Activated CD4-positive, alpha-beta T cell treated with anti-CD3 and anti-CD28 coated beads for 1 hour (primary cell): ENCODE measurements at regions not wholly inside any gene's neighbourhood (a gene's known extent, or its start where the extent isn't known, plus 50 kb on each side); places are given as distances from the start of the nearest gene placed in this dataset.
"Not testable (repeated sequence)": the region's sequence is repeated elsewhere in the genome, so short reads cannot be mapped to it uniquely, and the experiment has no call there.

Experiments used
- DNase-seq: peaks from one replicate; pipeline ENCODE4 v3.0.0-alpha.2; 2020

- no peak for DNase-seq
These were observed 328.0 kb downstream of the NAF1 start for GRCh38 chr4:162838671-162839070.

- DNase-seq: no peak
These were observed 329.0 kb downstream of the NAF1 start for GRCh38 chr4:162837679-162838078.

- no peak for DNase-seq
These were observed 329.4 kb downstream of the NAF1 start for GRCh38 chr4:162837241-162837640.

- no peak for DNase-seq
These were observed 329.9 kb downstream of the NAF1 start for GRCh38 chr4:162836773-162837172.

GRCh38 chr4:162836258-162836657 is 330.4 kb downstream of the NAF1 start:
- DNase-seq: not testable (repeated sequence)

GRCh38 chr4:162830899-162831298 is 335.8 kb downstream of the NAF1 start:
- DNase-seq: no peak

GRCh38 chr4:162817374-162817773 is 349.3 kb downstream of the NAF1 start:
- not testable (repeated sequence) for DNase-seq

GRCh38 chr4:162804351-162804924 is 362.3 kb downstream of the NAF1 start:
- DNase-seq: no peak

- DNase-seq: no peak
These were observed 363.3 kb downstream of the NAF1 start for GRCh38 chr4:162803378-162803777.

- no peak for DNase-seq
These were observed 369.6 kb downstream of the NAF1 start for GRCh38 chr4:162797108-162797507.

- no peak for DNase-seq
These were observed 373.1 kb downstream of the NAF1 start for GRCh38 chr4:162793571-162793970.

GRCh38 chr4:162793004-162793403 is 373.7 kb downstream of the NAF1 start:
- DNase-seq: no peak

GRCh38 chr4:162791226-162791625 is 375.5 kb downstream of the NAF1 start:
- DNase-seq: no peak

- DNase-seq: no peak
These were observed 379.6 kb downstream of the NAF1 start for GRCh38 chr4:162787120-162787519.

- DNase-seq: no peak
These were observed 383.7 kb downstream of the NAF1 start for GRCh38 chr4:162782778-162783525.

GRCh38 chr4:162782096-162782777 is 384.5 kb downstream of the NAF1 start:
- no peak for DNase-seq

GRCh38 chr4:162770761-162771490 is 395.8 kb downstream of the NAF1 start:
- DNase-seq: no peak

- no peak for DNase-seq
These were observed 399.6 kb downstream of the NAF1 start for GRCh38 chr4:162767083-162767482.

- DNase-seq: no peak
These were observed 404.7 kb downstream of the NAF1 start for GRCh38 chr4:162761965-162762364.

GRCh38 chr4:162740228-162740627 is 426.5 kb downstream of the NAF1 start:
- DNase-seq: not testable (repeated sequence)

- DNase-seq: not testable (repeated sequence)
These were observed 427.1 kb downstream of the NAF1 start for GRCh38 chr4:162739596-162739995.

GRCh38 chr4:162732876-162733275 is 433.8 kb downstream of the NAF1 start:
- no peak for DNase-seq

GRCh38 chr4:162727766-162728165 is 438.9 kb downstream of the NAF1 start:
- no peak for DNase-seq
